GM23248 (cell line): ENCODE measurements at regions not wholly inside any gene's neighbourhood (a gene's known extent, or its start where the extent isn't known, plus 50 kb on each side); places are given as distances from the start of the nearest gene placed in this dataset.

Source experiments
- EZH2 ChIP-seq: fragments of 200-600 bp; sonication (generic); IDR thresholded peaks from 2 replicates; pipeline ENCODE4 v1.6.1; 2018; ENCODE audit warnings: antibody characterized with exemption, mild to moderate bottlenecking; ENCODE audit not compliant: insufficient read depth, poor library complexity, severe bottlenecking
- EZH2phosphoT487 ChIP-seq: fragments of 200-600 bp; sonication (generic); IDR thresholded peaks from 2 replicates; pipeline ENCODE4 v1.6.1; 2018; ENCODE audit warnings: antibody characterized with exemption, moderate library complexity, mild to moderate bottlenecking, low read depth; ENCODE audit not compliant: insufficient read depth

DNA sequence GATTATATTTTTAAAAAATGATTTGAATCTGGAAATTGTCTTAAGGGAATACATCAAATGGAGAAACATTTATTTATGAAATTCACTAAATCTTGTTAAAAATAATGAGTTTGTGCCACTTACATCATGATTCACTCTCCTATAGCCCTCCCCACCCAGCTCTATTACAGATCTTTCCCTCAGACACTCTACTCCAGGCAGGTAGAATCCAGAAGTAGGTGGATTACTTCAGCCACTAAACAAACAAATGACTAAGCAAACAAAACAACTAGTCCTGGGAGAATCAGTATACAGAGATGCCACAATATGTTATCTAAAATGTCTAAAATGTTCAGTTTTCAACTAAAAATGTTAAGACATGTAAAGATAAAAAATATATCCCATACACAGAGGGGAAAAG, 608.1 kb upstream of the UBE2E2 start:
- TF ChIP-seq EZH2 (no peak), EZH2phosphoT487 (no peak)
